IMR-90 (cell line): ENCODE measurements at regions not wholly inside any gene's neighbourhood (a gene's known extent, or its start where the extent isn't known, plus 50 kb on each side); places are given as distances from the start of the nearest gene placed in this dataset.

Source experiments
- ATAC-seq: fragments of 200-7000 bp; cut with Tn5 transposase; 2 replicates; pipeline ENCODE4 v1.9.1; 2020; ENCODE audit warnings: low read depth, mild to moderate bottlenecking, moderate library complexity
- BruUV-seq: library from RNA; stranded (reverse); fragments of 400-500 nt; replicated peaks from 2 replicates; lab custom pipeline; 2021; lab: Mats Ljungman, UMichigan
- CTCF ChIA-PET: fragments of 300-600 bp; formaldehyde crosslinking; extraction: SDS; loops from one replicate; lab custom pipeline; 2021; ENCODE audit warnings: antibody characterized with exemption; lab: Yijun Ruan, JAX
- POLR2A ChIA-PET: fragments of 300-600 bp; sonication (Branson Sonifier 250); formaldehyde crosslinking; loops from one replicate; lab custom pipeline; 2022; ENCODE audit warnings: antibody characterized with exemption; ENCODE audit not compliant: unreplicated experiment; lab: Charles Lee
- DNase-seq: peaks from one replicate; pipeline ENCODE4 v3.0.0; 2013
- H2AFZ ChIP-seq: replicated peaks from 2 replicates; pipeline ENCODE3; 2013; ENCODE audit warnings: low read length, mild to moderate bottlenecking; ENCODE audit not compliant: poor library complexity
- H2AK5ac ChIP-seq: 2 replicates; pipeline ENCODE4 v1.6.1; 2013; ENCODE audit warnings: low read depth, low read length, inconsistent platforms
- H2AK9ac ChIP-seq: replicated peaks from 2 replicates; pipeline ENCODE3; 2013; ENCODE audit warnings: mild to moderate bottlenecking, low read depth, low read length, moderate library complexity; ENCODE audit not compliant: poor library complexity
- H2BK120ac ChIP-seq: 2 replicates; pipeline ENCODE4 v1.6.1; 2013; ENCODE audit warnings: low read depth, low read length, inconsistent platforms
- H2BK15ac ChIP-seq: 3 replicates; pipeline ENCODE4 v1.6.1; 2013; ENCODE audit warnings: low read depth, low read length, inconsistent platforms
- H2BK20ac ChIP-seq: 2 replicates; pipeline ENCODE4 v1.6.1; 2013; ENCODE audit warnings: low read depth, mild to moderate bottlenecking, inconsistent platforms, low read length, moderate library complexity
- H2BK5ac ChIP-seq: 2 replicates; pipeline ENCODE4 v1.6.1; 2013; ENCODE audit warnings: mild to moderate bottlenecking, low read depth, low read length, inconsistent platforms; ENCODE audit not compliant: poor library complexity, severe bottlenecking
- H3K14ac ChIP-seq: replicated peaks from 2 replicates; pipeline ENCODE4 v1.6.1; 2013; ENCODE audit warnings: low read depth, low read length, inconsistent platforms
- H3K18ac ChIP-seq: 2 replicates; pipeline ENCODE4 v1.6.1; 2013; ENCODE audit warnings: low read depth, low read length, control low read depth
- H3K23ac ChIP-seq: 2 replicates; pipeline ENCODE4 v1.6.1; 2013; ENCODE audit warnings: low read depth, low read length, inconsistent platforms
- H3K27ac ChIP-seq: 2 replicates; pipeline ENCODE4 v1.5.1; 2013; ENCODE audit warnings: mild to moderate bottlenecking, control low read depth, low read length; ENCODE audit not compliant: insufficient read depth
- H3K27me3 ChIP-seq: 2 replicates; pipeline ENCODE4 v1.6.1; 2013; ENCODE audit warnings: low read length; ENCODE audit not compliant: control insufficient read depth, insufficient read depth
- H3K36me3 ChIP-seq: 2 replicates; pipeline ENCODE4 v1.6.1; 2013; ENCODE audit warnings: low read length, mixed read lengths; ENCODE audit not compliant: control insufficient read depth, insufficient read depth
- H3K4ac ChIP-seq: 2 replicates; pipeline ENCODE4 v1.6.1; 2013; ENCODE audit warnings: low read depth, low read length, inconsistent platforms
- H3K4me1 ChIP-seq: 2 replicates; pipeline ENCODE4 v1.6.1; 2013; ENCODE audit warnings: low read length, mixed read lengths; ENCODE audit not compliant: control insufficient read depth, insufficient read depth
- H3K4me2 ChIP-seq: 2 replicates; pipeline ENCODE4 v1.6.1; 2013; ENCODE audit warnings: low read depth, mild to moderate bottlenecking, control low read depth, low read length, moderate library complexity
- H3K4me3 ChIP-seq: 2 replicates; pipeline ENCODE4 v1.5.1; 2013; ENCODE audit warnings: low read depth, mild to moderate bottlenecking, control low read depth, low read length, moderate library complexity; ENCODE audit not compliant: insufficient read depth
- H3K56ac ChIP-seq: 2 replicates; pipeline ENCODE4 v1.6.1; 2013; ENCODE audit warnings: low read length, inconsistent platforms; ENCODE audit not compliant: insufficient read depth; ENCODE audit errors: extremely low read depth
- H3K79me1 ChIP-seq, 2 experiments: 2 replicates each; pipeline ENCODE4 v1.6.1; 2013; ENCODE audit warnings: low read length in 2 of 2, inconsistent platforms in 1 of 2, low read depth in 1 of 2
- H3K9ac ChIP-seq: 2 replicates; pipeline ENCODE4 v1.6.1; 2013; ENCODE audit warnings: low read depth, low read length, control low read depth
- H3K9me1 ChIP-seq: 2 replicates; pipeline ENCODE4 v1.6.1; 2013; ENCODE audit warnings: low read length, inconsistent platforms; ENCODE audit not compliant: insufficient read depth
- H3K9me3 ChIP-seq: 2 replicates; pipeline ENCODE4 v1.6.1; 2013; ENCODE audit warnings: low read length; ENCODE audit not compliant: control insufficient read depth, insufficient read depth
- H4K20me1 ChIP-seq: 2 replicates; pipeline ENCODE4 v1.6.1; 2013; ENCODE audit warnings: low read length, inconsistent platforms; ENCODE audit not compliant: insufficient read depth
- H4K5ac ChIP-seq: 2 replicates; pipeline ENCODE4 v1.6.1; 2013; ENCODE audit warnings: mild to moderate bottlenecking, low read depth, low read length, control low read depth
- H4K8ac ChIP-seq, 2 experiments: 2 replicates each; pipeline ENCODE4 v1.6.1; 2013; ENCODE audit warnings: low read depth in 2 of 2, low read length in 2 of 2, control low read depth in 1 of 2, inconsistent platforms in 1 of 2
- H4K91ac ChIP-seq: 2 replicates; pipeline ENCODE4 v1.6.1; 2013; ENCODE audit warnings: low read depth, low read length, inconsistent platforms; ENCODE audit not compliant: insufficient read depth
- CEBPB ChIP-seq: IDR thresholded peaks from 2 replicates; pipeline ENCODE4 v1.6.1; 2012; ENCODE audit warnings: low read depth, low read length, improper control_type of control experiment
- FOS ChIP-seq: fragments of 150-350 bp; IDR thresholded peaks from 2 replicates; pipeline ENCODE4 v1.6.1; 2016; ENCODE audit warnings: low read depth, low read length
- MXI1 ChIP-seq: IDR thresholded peaks from 2 replicates; pipeline ENCODE4 v1.6.1; 2012; ENCODE audit warnings: low read depth, mild to moderate bottlenecking, low read length, moderate library complexity, borderline replicate concordance
- RAD21 ChIP-seq: IDR thresholded peaks from 2 replicates; pipeline ENCODE4 v1.6.1; 2012; ENCODE audit warnings: low read length, improper control_type of control experiment
- SMC3 ChIP-seq: fragments of 150-350 bp; IDR thresholded peaks from 2 replicates; pipeline ENCODE4 v1.6.1; 2016; ENCODE audit warnings: low read depth, mild to moderate bottlenecking, antibody characterized with exemption, low read length, moderate library complexity
- WGBS, 2 experiments: methylation state at CpG; one replicate each; pipeline versions ENCODE4 v1.1.5 to v1.1.7; 2013; ENCODE audit warnings: missing lambda C conversion rate in 2 of 2; ENCODE audit not compliant: insufficient read length in 1 of 2; ENCODE audit errors: extremely low coverage in 2 of 2; 5-methylcytosine and 5-hydroxymethylcytosine counted together
- dilution Hi-C: fragments of 300-500 bp; cut with HindIII; formaldehyde crosslinking; loops from one replicate; pipeline ENCODE4 v1.14.3; 2018; ENCODE audit warnings: low sequenced_read_pairs; ENCODE audit not compliant: unreplicated experiment
- in situ Hi-C: fragments of 300-500 bp; cut with MboI; formaldehyde crosslinking; loops from 3 replicates; pipeline ENCODE4 v1.14.3; 2019; ENCODE audit warnings: low sequenced_read_pairs, inconsistent platforms, mixed read lengths
- intact Hi-C: fragments of 100-400 bp; cut with micrococcal nuclease; formaldehyde crosslinking; loops from 2 replicates; pipeline ENCODE4 v1.10.0; 2022

DNA sequence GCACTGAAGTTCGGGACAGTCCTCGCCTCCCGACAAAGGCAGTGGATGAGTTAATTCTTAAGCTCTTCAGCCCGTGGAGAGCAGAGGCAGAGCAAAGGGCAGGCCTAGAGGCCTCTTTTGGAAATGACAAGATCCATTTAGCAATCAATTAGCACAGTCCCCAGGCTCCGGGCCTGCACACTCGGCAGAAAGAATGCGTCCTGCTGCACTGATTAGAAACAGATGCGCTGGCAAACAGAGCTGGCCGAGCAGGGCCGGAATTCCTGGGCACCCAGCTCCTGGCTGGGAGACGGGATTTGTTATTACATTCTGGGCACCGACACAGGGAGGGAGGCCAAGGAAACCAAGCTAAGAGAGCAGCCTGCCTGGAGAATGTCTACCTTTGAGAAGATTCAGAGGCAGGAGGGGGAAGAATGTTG, 162.9 kb downstream of the COPRS start:
- Histone ChIP-seq H3K4me1 (peaks cover 18% of the 10 kb centered on the region), H3K79me1 (no peaks in the 10 kb centered on the region), H3K18ac (peak overlapping the region; percentile 9; the same call in 1 of the 2 replicates), H2AK5ac (no peak overlapping the region), H3K27ac (peak overlapping the region; percentile 62), H2BK15ac (peak overlapping the region; percentile 66; the same call in 2 of the 3 replicates), H3K4ac (peak overlapping the region; percentile 86), H4K91ac (peak overlapping the region; percentile 84), H3K4me2 (peak overlapping the region; percentile 1; the same call in 1 of the 2 replicates), H2AK9ac (peak overlapping the region; percentile 75), H3K56ac (peak overlapping the region; percentile 14; the same call in 1 of the 2 replicates), H3K23ac (peak overlapping the region; percentile 57; the same call in 1 of the 2 replicates), H2BK5ac (peak overlapping the region; percentile 64), H3K9me3 (no peaks in the 10 kb centered on the region), H3K14ac (peak overlapping the region; percentile 84), H4K5ac (peak overlapping the region; percentile 5; the same call in 1 of the 2 replicates), H2BK20ac (peak overlapping the region; percentile 96), H3K9ac (peak overlapping the region; percentile 2; the same call in 1 of the 2 replicates), H4K8ac (peak overlapping the region; percentile 26 to 82; a peak in 3 of 4 replicates), H3K36me3 (no peaks in the 10 kb centered on the region), H4K20me1 (no peaks in the 10 kb centered on the region), H2BK120ac (peak overlapping the region; percentile 88), H3K9me1 (peaks cover 14% of the 10 kb centered on the region), H3K27me3 (no peaks in the 10 kb centered on the region), H3K4me3 (no peak overlapping the region), H2AFZ (peak overlapping the region; percentile 59)
- no TSS peak for BruUV-seq
- TF ChIP-seq MXI1 (no peak), CEBPB (peak; percentile 61; the same call in 1 of the 2 replicates), RAD21 (peak; percentile 36), SMC3 (peak; percentile 4; the same call in 1 of the 2 replicates), FOS (no peak)
- in situ Hi-C loops = no loop called here
- intact Hi-C loops = loop anchor here (1.0 to 10.0 kb wide), 4 partner anchors 44 to 147 kb away; no protein-coding TSS in a partner anchor
- dilution Hi-C loops = no loop called here
- 22% methylated on average over 3 of the region's 12 CpGs; no CpG with 5 or more reads in 1 of the 2 experiments for WGBS, 2 experiments
- peak; percentile 88 for DNase-seq
- peak; percentile 92 for ATAC-seq
- CTCF ChIA-PET = interaction anchor here (1.1 kb wide), 1 partner anchor 146 kb away, joined by 3 read pairs; no protein-coding TSS in a partner anchor
- POLR2A ChIA-PET = interaction anchor here (0.6 kb wide), 1 partner anchor 93 kb away, joined by 3 read pairs; no protein-coding TSS in a partner anchor
